HG03520 (cell line): ENCODE measurements at regions not wholly inside any gene's neighbourhood (a gene's known extent, or its start where the extent isn't known, plus 50 kb on each side); places are given as distances from the start of the nearest gene placed in this dataset.

Source experiments
- ATAC-seq: cut with Tn5 transposase; IDR thresholded peaks from one replicate; pipeline ENCODE4 v1.9.1; 2021; ENCODE audit warnings: mild to moderate bottlenecking, moderate library complexity; ENCODE audit not compliant: unreplicated experiment

GRCh38 chr16:85320677-85321385, 208.6 kb upstream of the CIBAR2 start:
- no peak for ATAC-seq

- no peak for ATAC-seq
These were observed 209.4 kb upstream of the CIBAR2 start for GRCh38 chr16:85321509-85322271.

GRCh38 chr16:85323230-85323960, 211.1 kb upstream of the CIBAR2 start:
- ATAC-seq: no peak

GRCh38 chr16:85323961-85324253, 211.6 kb upstream of the CIBAR2 start:
- no peak for ATAC-seq

GRCh38 chr16:85324488-85324887, 212.2 kb upstream of the CIBAR2 start:
- ATAC-seq: no peak

GRCh38 chr16:85326113-85326793, 214.0 kb upstream of the CIBAR2 start:
- no peak for ATAC-seq

- ATAC-seq: no peak
These were observed 214.5 kb upstream of the CIBAR2 start for GRCh38 chr16:85326794-85327181.

GRCh38 chr16:85327731-85328675, 215.7 kb upstream of the CIBAR2 start:
- no peak for ATAC-seq

GRCh38 chr16:85328676-85329058, 216.4 kb upstream of the CIBAR2 start:
- ATAC-seq: no peak

- ATAC-seq: no peak
These were observed 217.0 kb upstream of the CIBAR2 start for GRCh38 chr16:85329059-85329812.

GRCh38 chr16:85330006-85330693, 217.9 kb upstream of the CIBAR2 start:
- no peak for ATAC-seq

GRCh38 chr16:85330694-85331188, 218.5 kb upstream of the CIBAR2 start:
- no peak for ATAC-seq

GRCh38 chr16:85331688-85332087, 219.4 kb upstream of the CIBAR2 start:
- ATAC-seq: no peak

- no peak for ATAC-seq
These were observed 219.9 kb upstream of the CIBAR2 start for GRCh38 chr16:85332175-85332574.

- no peak for ATAC-seq
These were observed 221.1 kb upstream of the CIBAR2 start for GRCh38 chr16:85333337-85333736.

GRCh38 chr16:85333744-85334640, 221.7 kb upstream of the CIBAR2 start:
- no peak for ATAC-seq

- no peak for ATAC-seq
These were observed 222.7 kb upstream of the CIBAR2 start for GRCh38 chr16:85334718-85335583.
